ENCODE measurements at regions not wholly inside any gene's neighbourhood (a gene's known extent, or its start where the extent isn't known, plus 50 kb on each side); places are given as distances from the start of the nearest gene placed in this dataset.
"Not testable (repeated sequence)": the region's sequence is repeated elsewhere in the genome, so short reads cannot be mapped to it uniquely, and the experiment has no call there.

DNA sequence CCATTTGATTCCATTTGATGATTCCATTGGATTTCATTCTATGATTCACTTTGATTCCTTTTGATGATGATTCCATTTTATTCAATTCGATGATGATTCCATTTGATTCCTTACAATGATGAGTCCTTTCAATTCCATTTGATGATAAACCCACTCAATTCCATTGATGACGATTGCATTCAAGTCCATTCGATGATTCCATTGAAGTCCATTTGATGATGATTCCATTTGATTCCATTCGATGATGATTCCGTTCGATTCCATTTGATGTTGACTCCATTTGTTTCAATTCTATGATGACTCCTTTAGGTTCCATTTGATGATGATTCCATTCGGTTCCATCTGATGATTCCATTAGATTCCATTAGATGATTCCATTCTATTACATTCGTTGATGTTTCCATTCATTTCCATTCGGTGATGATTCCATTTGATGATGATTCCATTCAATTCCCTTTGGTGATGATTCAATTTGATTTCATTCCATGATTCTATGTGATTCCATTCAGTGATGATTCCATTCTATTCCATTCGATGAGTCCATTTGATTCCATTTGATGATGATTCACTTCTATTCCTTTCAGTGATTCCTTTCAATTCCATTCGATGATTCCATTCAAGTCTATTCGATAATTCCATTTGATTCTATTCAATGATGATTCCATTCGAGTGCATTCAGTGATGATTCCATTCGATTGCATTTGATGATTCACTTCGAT, 1106.0 kb downstream of the RPIA start:
- DNase-seq: no peak

- DNase-seq: not testable (repeated sequence)
Observed at GRCh38 chr2:89801207-89801606, 1109.7 kb downstream of the RPIA start.

DNA sequence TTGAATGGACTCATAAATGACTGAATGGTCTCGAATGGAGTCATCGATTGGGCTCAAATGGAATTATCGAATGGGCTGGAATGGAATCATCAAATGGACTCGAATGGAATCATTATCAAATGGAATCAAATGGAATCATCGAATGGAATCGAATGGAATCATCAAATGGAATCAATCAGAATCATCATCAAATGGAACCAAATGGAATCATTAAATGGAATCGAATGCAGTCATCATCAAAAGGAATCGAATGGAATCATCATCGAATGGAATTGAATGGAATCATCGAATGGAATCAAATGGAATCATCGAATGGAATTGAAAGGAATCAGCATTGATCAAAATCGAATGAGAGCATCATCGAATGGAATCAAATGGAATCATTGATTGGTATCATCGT, 1114.9 kb downstream of the RPIA start:
- not testable (repeated sequence) for DNase-seq

GRCh38 chr2:89811295-89811694, 1119.8 kb downstream of the RPIA start:
- DNase-seq: no peak

DNA sequence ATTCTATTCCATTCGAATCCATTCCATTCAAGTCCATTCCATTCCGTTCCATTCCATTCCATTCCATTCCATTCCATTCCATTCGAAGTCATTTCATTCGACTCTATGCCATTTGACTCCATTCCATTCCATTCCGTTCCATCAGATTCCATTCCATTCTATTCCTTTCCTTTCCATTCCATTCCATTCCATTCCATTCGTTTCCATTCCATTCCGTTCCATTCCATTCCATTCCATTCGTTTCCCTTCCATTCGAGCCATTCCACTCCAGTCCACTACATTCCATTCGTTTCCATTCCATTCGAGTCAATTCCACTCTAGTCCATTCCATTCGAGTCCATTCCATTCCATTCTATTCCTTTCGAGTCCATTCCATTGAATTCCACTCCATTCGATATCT, 1120.4 kb downstream of the RPIA start:
- DNase-seq: not testable (repeated sequence)

- not testable (repeated sequence) for DNase-seq
Observed at GRCh38 chr2:89814359-89814758, 1122.9 kb downstream of the RPIA start.

GRCh38 chr2:89818873-89819272, 1127.4 kb downstream of the RPIA start:
- DNase-seq: no peak

DNA sequence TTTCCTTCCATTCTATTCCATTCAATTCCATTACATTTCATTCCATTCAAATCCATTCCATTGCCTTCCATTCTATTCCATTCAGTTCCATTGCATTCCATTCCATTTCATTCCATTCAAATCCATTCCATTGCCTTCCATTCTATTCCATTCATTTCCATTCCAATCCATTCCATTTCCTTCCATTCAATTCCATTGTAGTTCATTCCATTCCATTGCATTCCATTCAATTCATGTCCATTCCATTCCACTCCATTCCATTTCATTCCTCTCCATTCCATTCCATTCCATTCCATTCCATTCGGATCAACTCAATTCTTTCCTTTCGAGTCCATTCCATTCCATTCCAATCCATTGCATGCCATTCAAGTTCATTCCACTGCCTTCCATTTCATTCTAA, 1128.3 kb downstream of the RPIA start:
- DNase-seq: no peak

DNA sequence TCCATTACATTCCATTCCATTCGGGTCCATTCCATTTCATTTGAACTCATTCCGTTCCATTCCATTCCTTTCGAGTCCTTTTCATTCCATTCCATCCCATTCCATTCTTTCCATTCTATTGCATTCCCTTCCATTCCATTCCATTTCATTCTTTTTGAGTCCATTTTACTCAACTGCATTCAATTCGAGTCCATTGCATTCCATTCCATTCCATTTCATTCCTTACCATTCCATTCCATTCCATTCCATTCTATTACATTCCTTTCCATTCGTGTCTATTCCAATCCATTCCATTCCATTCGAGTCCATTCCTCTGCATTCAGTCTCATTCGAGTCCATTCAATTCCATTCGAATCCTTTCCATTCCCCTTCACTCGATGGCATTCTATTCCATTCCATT, 1128.8 kb downstream of the RPIA start:
- no peak for DNase-seq

DNA sequence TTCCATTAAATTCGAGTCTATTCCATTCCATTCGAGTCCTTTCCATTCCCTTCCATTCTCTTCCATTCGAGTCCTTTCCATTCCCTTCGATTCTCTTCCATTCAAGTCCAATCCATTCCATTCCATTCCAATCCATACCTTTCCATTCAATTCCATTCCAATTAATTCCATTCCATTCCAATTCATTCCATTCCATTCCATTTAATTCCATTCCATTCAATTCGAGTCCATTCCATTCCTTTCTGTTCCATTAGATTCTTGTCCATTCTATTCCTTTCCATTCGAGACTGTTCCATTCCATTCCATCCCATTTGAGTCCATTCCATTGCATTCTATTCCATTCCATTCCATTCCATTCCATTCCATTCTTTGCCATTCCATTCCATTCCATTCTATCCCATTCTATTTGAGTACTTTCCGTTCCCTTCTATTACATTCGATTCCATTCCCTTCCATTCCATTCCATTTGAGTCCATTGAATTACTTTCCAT, 1130.0 kb downstream of the RPIA start:
- DNase-seq: no peak

GRCh38 chr2:89822342-89822741, 1130.9 kb downstream of the RPIA start:
- DNase-seq: not testable (repeated sequence)

DNA sequence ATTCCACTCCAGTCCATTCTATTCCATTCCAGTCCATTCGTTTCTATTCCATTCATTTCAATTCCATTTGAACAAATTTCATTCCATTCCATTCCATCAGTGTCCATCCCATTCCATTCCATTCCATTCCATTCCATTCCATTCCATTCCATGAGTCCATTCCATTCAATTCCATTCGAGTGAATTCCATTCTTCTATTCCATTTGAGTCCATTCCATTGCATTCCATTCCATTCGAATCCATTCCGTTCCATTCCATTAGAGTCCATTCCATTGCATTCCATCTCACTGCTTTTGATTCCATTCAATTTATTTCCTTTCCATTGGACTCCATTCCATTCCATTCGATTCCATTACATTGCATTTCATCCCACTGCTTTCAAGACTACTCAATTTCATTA, 1132.1 kb downstream of the RPIA start:
- DNase-seq: no peak

GRCh38 chr2:89825034-89825433, 1133.6 kb downstream of the RPIA start:
- DNase-seq: no peak

- DNase-seq: not testable (repeated sequence)
Observed at GRCh38 chr2:89826741-89827140, 1135.3 kb downstream of the RPIA start.

- not testable (repeated sequence) for DNase-seq
Observed at GRCh38 chr2:89827829-89828228, 1136.4 kb downstream of the RPIA start.

- not testable (repeated sequence) for DNase-seq
Observed at GRCh38 chr2:89828416-89828815, 1136.9 kb downstream of the RPIA start.

DNA sequence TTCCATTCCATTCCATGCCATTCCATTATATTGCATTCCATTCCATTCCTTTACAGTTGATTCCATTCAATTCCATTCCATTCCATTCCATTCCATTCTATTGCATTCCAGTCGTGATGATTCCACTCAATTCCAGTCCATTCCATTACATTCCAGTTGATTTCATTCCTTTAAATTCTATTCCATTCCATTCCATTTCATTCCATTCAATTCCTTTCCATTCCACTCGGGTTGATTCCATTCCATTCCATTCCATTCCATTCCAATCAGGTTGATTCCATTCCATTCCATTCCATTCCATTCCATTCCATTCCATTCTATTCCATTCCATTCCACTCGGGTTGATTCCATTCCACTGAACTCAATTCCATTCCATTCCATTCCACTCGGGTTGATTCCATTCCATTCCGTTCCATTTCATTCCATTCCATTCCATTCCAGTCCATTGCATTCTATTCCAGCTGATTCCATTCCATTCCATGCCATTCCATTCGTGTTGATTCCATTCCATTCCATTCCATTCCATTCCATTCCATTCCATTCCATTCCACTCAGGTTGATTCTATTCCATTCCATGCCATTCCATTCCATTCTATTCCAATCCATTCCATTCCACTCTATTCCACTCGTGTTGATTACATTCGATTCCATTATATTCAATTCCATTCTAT, 1137.6 kb downstream of the RPIA start:
- not testable (repeated sequence) for DNase-seq

DNA sequence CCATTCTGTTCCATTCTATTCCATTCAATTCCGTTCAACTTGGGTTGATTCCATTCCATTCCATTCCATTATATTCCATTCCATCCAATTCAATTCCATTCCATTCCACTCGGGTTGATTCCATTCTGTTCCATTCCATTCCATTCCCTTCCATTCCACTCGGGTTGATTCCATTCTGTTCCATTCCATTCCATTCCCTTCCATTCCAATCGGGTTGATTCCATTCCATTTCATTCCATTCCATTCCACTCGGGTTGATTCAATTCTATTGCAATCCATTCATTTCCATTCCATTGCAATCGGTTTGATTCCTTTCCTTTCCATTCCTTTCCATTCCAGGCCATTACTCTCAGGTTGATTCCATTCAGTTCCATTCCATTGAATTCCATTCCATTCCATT, 1138.4 kb downstream of the RPIA start:
- DNase-seq: no peak

DNA sequence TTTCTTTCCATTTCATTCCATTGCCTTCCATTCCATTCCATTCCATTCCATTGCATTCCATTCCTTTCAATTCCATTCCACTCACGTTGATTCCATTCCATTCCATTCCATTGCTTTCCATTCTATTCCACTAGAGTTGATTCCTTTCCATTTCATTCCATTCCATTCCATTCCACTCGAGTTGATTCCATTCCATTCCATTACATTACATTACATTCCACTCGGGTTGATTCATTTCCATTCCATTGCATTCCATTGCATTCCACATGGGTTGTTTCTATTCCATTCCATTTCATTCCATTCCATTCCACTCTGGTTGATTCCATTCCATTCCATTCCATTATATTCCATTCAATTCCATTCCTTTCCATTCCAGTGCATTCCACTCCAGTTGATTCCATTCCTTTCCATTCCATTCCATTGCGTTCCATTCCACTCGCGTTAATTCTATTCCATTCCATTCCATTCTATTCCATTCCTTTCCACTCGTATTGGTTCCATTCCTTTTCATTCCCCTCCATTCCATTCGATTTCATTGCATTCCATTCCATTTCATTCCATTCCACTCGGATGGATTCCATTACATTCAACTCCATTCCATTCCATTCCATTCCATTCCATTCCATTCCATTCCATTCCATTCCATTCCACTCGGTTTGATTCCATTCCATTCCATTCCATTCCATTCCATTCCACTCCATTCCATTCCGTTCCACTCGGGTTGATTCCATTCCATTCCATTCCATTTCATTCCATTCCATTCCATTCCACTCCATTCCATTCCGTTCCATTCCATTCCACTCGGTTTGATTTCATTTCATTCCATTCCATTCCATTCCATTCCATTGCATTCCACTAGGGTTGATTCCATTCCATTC, 1139.1 kb downstream of the RPIA start:
- DNase-seq: not testable (repeated sequence)

DNA sequence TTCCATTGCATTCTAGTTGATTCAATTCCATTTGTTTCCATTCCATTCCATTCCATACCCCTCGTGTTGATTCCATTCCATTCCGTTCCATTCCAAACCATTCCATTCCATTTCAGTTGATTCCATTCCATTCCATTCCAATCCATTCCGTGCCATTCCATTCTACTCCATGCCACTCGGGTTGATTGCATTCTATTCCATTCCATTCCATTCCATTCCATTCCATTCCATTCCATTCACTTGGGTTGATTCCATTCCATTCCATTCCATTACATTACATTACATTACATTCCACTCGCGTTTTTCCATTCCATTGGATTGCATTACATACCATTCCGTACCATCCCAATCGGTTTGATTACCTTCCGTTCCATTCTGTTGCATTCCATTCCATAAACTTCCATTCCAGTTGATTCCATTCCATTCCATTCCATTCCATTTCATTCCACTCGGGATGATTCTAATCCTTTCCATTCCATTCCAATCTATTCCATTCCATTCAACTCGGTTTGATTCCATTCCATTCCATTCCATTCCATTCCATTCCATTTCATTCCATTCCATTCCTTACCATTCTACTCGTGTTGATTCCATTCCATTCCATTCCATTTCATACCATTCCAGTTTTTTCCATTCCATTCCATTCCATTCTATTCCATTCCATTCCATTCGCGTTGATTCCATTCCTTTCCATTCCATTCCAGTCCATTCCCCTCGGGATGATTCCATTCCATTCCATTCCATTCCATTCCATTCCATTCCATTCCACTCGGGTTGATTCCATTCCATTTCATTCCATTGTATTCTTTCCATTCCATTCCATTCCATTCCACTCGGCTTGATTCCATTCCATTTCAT, 1140.4 kb downstream of the RPIA start:
- no peak for DNase-seq

DNA sequence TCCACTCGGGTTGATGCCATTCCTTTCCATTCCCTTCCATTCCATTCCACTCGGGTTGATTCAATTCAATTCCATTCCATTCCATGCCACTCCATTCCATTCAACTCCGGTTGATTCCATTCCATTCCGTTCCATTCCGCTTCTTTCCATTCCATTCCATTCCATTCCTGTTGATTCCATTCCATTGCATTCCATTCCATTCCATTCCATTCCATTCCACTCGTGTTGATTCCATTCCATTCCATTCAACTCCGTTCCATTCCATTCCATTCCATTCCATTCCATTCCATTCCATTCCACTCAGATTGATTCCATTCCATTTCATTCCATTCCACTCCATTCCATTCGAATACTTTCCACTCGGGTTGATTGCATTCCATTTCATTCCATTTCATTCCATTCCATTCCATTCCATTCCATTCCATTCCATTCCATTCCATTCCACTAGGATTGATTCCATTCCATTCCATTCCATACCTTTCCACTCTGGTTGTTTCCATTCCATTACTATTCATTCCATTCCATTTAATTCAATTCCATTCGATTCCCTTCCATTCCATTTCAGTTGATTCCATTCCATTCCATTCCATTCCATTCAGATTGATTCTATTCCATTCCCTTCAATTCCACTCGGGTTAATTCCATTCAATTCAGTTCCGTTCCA, 1141.8 kb downstream of the RPIA start:
- DNase-seq: no peak

DNA sequence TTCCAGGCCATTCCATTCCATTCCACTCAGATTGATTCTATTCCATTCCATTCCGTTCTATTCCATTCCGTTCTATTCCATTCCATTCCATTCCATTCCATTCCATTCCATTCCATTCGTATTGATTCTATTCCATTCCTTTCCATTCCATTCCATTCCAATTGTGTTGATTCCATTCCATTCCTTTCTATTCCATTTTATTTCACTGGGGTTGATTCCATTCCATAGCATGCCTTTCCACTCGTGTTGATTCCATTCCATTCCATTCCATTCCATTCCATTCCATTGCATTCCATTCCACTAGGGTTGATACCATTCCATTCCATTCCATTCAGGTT, 1142.3 kb downstream of the RPIA start:
- no peak for DNase-seq
